Tibial nerve (tissue), 4 donors: ENCODE measurements at regions not wholly inside any gene's neighbourhood (a gene's known extent, or its start where the extent isn't known, plus 50 kb on each side); places are given as distances from the start of the nearest gene placed in this dataset.

Experiments used
- DNase-seq, 2 donors: peaks; one replicate each; pipeline ENCODE4 v3.0.0-alpha.2; 2019; ENCODE audit warnings: low spot score in 2 of 2
- H3K27ac ChIP-seq, 4 donors: fragments of 200-600 bp; sonication (generic) in 3 of 4; one replicate each; pipeline ENCODE4 v1.5.1; 2017 to 2019; ENCODE audit warnings: mild to moderate bottlenecking in 1 of 4
- H3K27me3 ChIP-seq, 2 donors: fragments of 200-600 bp; sonication (generic) in 1 of 2; one replicate each; pipeline versions ENCODE4 v1.5.1 to v1.6.0; 2017 to 2019
- H3K36me3 ChIP-seq, 3 donors: fragments of 200-600 bp; sonication (generic); one replicate each; pipeline ENCODE4 v1.5.1; 2018 to 2019
- H3K4me1 ChIP-seq, 4 donors: fragments of 200-600 bp; sonication (generic) in 3 of 4; one replicate each; pipeline ENCODE4 v1.5.1; 2017 to 2019
- H3K4me3 ChIP-seq, 4 donors: fragments of 200-600 bp; sonication (generic) in 3 of 4; one replicate each; pipeline ENCODE4 v1.5.1; 2017 to 2019; ENCODE audit warnings: mild to moderate bottlenecking in 1 of 4, moderate library complexity in 1 of 4
- H3K9me3 ChIP-seq, 4 donors: fragments of 200-600 bp; sonication (generic) in 3 of 4; one replicate each; pipeline ENCODE4 v1.5.1; 2017 to 2019
- CTCF ChIP-seq, 5 experiments: fragments of 200-600 bp in 3 of 5; fragments of 450-650 bp in 2 of 5; sonication (generic) in 3 of 5; IDR thresholded peaks; one replicate each; pipeline ENCODE4 v1.5.1; 2016 to 2019; ENCODE audit warnings: antibody characterized with exemption in 5 of 5, mild to moderate bottlenecking in 3 of 5, moderate library complexity in 2 of 5
- EP300 ChIP-seq, 2 donors: sonication (generic); formaldehyde crosslinking; IDR thresholded peaks; one replicate each; pipeline ENCODE4 v1.6.1; 2017; ENCODE audit warnings: antibody characterized with exemption in 2 of 2, mild to moderate bottlenecking in 1 of 2
- POLR2A ChIP-seq, 2 donors: fragments of 450-650 bp; IDR thresholded peaks; one replicate each; pipeline ENCODE4 v1.6.1; 2017; ENCODE audit warnings: antibody characterized with exemption in 2 of 2, mild to moderate bottlenecking in 2 of 2, moderate library complexity in 2 of 2
- WGBS, 2 donors: methylation state at CpG; one replicate each; pipeline ENCODE4 v1.1.5; 2018; 5-methylcytosine and 5-hydroxymethylcytosine counted together

- no peak overlapping the region for H3K27ac ChIP-seq
- no peak for DNase-seq
- TF ChIP-seq EP300 (IDR thresholded peaks at IDR 0.05) (no peak), CTCF (IDR thresholded peaks at IDR 0.05) (no peak), POLR2A (IDR thresholded peaks at IDR 0.05) (no peak)
- peaks cover 0 to 20% (median 0%) of the 10 kb centered on the region in 4 donors for H3K4me1 ChIP-seq
- no peak overlapping the region for H3K4me3 ChIP-seq
- WGBS, 2 donors: 57 to 65% methylated on average over 8 of the region's 8 CpGs
- no peaks in the 10 kb centered on the region for H3K9me3 ChIP-seq
- no peaks in the 10 kb centered on the region for H3K36me3 ChIP-seq
- no peaks in the 10 kb centered on the region for H3K27me3 ChIP-seq
These were observed 495.7 kb upstream of the TCF4 start for GRCh38 chr18:56083523-56084287.

- Histone ChIP-seq H3K9me3 (no peaks in the 10 kb centered on the region), H3K27ac (no peak overlapping the region), H3K36me3 (no peaks in the 10 kb centered on the region), H3K4me3 (no peak overlapping the region), H3K4me1 (peaks cover 0 to 20% (median 0%) of the 10 kb centered on the region in 4 donors), H3K27me3 (no peaks in the 10 kb centered on the region)
- TF ChIP-seq EP300 (IDR thresholded peaks at IDR 0.05): no peak
- TF ChIP-seq POLR2A (IDR thresholded peaks at IDR 0.05): no peak
- DNase-seq: no peak
- 25 to 26% methylated on average over 7 of the region's 7 CpGs for WGBS, 2 donors
These were observed 495.1 kb upstream of the TCF4 start for GRCh38 chr18:56083097-56083521.

- Histone ChIP-seq H3K27ac (no peak overlapping the region), H3K27me3 (no peaks in the 10 kb centered on the region), H3K9me3 (peaks cover 0 to 16% (median 0%) of the 10 kb centered on the region in 4 donors), H3K36me3 (no peaks in the 10 kb centered on the region), H3K4me1 (no peaks in the 10 kb centered on the region), H3K4me3 (no peak overlapping the region)
- TF ChIP-seq EP300 (IDR thresholded peaks at IDR 0.05) (no peak), POLR2A (IDR thresholded peaks at IDR 0.05) (no peak), CTCF (IDR thresholded peaks at IDR 0.05) (no peak)
- DNase-seq: no peak
- 81 to 86% methylated on average over 1 of the region's 1 CpG for WGBS, 2 donors
These were observed 488.7 kb upstream of the TCF4 start for GRCh38 chr18:56076723-56077122.

- Histone ChIP-seq H3K9me3 (peaks cover 0 to 12% (median 0%) of the 10 kb centered on the region in 4 donors), H3K27me3 (no peaks in the 10 kb centered on the region), H3K4me3 (no peak overlapping the region), H3K27ac (no peak overlapping the region), H3K4me1 (peaks cover 0 to 21% (median 0%) of the 10 kb centered on the region in 4 donors), H3K36me3 (no peaks in the 10 kb centered on the region)
- no peak for DNase-seq
- WGBS, 2 donors: 74 to 90% methylated on average over 5 of the region's 5 CpGs
- TF ChIP-seq POLR2A (IDR thresholded peaks at IDR 0.05): no peak
- TF ChIP-seq CTCF (IDR thresholded peaks at IDR 0.05): no peak
- no peak for TF ChIP-seq EP300 (IDR thresholded peaks at IDR 0.05)
These were observed 480.7 kb upstream of the TCF4 start for GRCh38 chr18:56068701-56069100.

- 58 to 60% methylated on average over 2 of the region's 2 CpGs for WGBS, 2 donors
- TF ChIP-seq CTCF (IDR thresholded peaks at IDR 0.05) (no peak), POLR2A (IDR thresholded peaks at IDR 0.05) (no peak), EP300 (IDR thresholded peaks at IDR 0.05) (no peak)
These were observed 480.1 kb upstream of the TCF4 start for GRCh38 chr18:56067969-56068671.

More at GRCh38 chr18:56067969-56068671, 480.1 kb upstream of the TCF4 start:
- Histone ChIP-seq H3K27me3 (no peaks in the 10 kb centered on the region), H3K9me3 (peaks cover 0 to 9% (median 0%) of the 10 kb centered on the region in 4 donors), H3K4me1 (peaks cover 0 to 21% (median 0%) of the 10 kb centered on the region in 4 donors), H3K27ac (no peak overlapping the region), H3K36me3 (no peaks in the 10 kb centered on the region), H3K4me3 (no peak overlapping the region)
- DNase-seq: no peak
